A549 (cell line): ENCODE measurements at regions not wholly inside any gene's neighbourhood (a gene's known extent, or its start where the extent isn't known, plus 50 kb on each side); places are given as distances from the start of the nearest gene placed in this dataset.

Experiments
- ATAC-seq, 2 experiments: fragments of 200-7000 bp in 1 of 2; fragments of >200 bp in 1 of 2; cut with Nextera tagmentation in 1 of 2; cut with Tn5 transposase in 1 of 2; 3 replicates each; pipeline versions ENCODE4 v1.8.0 to v1.9.1; 2018 to 2020; ENCODE audit warnings: mild to moderate bottlenecking in 1 of 2, moderate library complexity in 1 of 2
- CTCF ChIA-PET: fragments of 300-600 bp; sonication (Branson Sonifier 250); formaldehyde crosslinking; extraction: SDS; loops from one replicate; lab custom pipeline; 2021; ENCODE audit warnings: antibody characterized with exemption, inconsistent platforms; lab: Yijun Ruan, JAX
- POLR2A ChIA-PET: fragments of 350-600 bp; formaldehyde crosslinking; extraction: SDS; loops from one replicate; lab custom pipeline; 2021; ENCODE audit warnings: antibody characterized with exemption, inconsistent platforms; lab: Yijun Ruan, JAX
- DNase-seq, 2 experiments: peaks; one replicate each; pipeline versions ENCODE4 v3.0.0 to v3.0.0-alpha.2; 2011 to 2016; ENCODE audit warnings: low read depth in 1 of 2, low spot score in 1 of 2
- FAIRE-seq: peaks from 2 replicates; lab custom pipeline; 2011; peaks lifted over from hg19 to GRCh38; lab: Jason Lieb, UNC
- H3K27ac ChIP-seq, 2 experiments: fragments of >200 bp; sonication (Bioruptor Twin); formaldehyde crosslinking; 3 replicates each; pipeline ENCODE4 v1.5.1; 2016 to 2017
- H3K4me1 ChIP-seq: fragments of >200 bp; sonication (Bioruptor Twin); formaldehyde crosslinking; 3 replicates; pipeline ENCODE4 v1.6.1; 2016
- H3K4me2 ChIP-seq: fragments of >200 bp; sonication (Bioruptor Twin); formaldehyde crosslinking; 3 replicates; pipeline ENCODE4 v1.6.1; 2016
- H3K4me3 ChIP-seq: fragments of >200 bp; sonication (Bioruptor Twin); formaldehyde crosslinking; 3 replicates; pipeline ENCODE4 v1.5.1; 2016
- H3K9me3 ChIP-seq: fragments of >200 bp; sonication (Bioruptor Twin); formaldehyde crosslinking; 3 replicates; pipeline ENCODE4 v1.6.1; 2016
- CBX8 ChIP-seq: fragments of 200-600 bp; sonication (generic); IDR thresholded peaks from 2 replicates; pipeline ENCODE4 v1.6.1; 2016
- CEBPB ChIP-seq, 2 experiments: fragments of >200 bp in 1 of 2; sonication (Bioruptor Twin) in 1 of 2; formaldehyde crosslinking in 1 of 2; IDR thresholded peaks; 2 replicates each; pipeline ENCODE4 v1.6.1; 2012 to 2016
- EHF ChIP-seq: fragments of 250-450 bp; sonication (Bioruptor Pico); IDR thresholded peaks from 2 replicates; pipeline ENCODE4 v1.5.0; 2020; ENCODE audit warnings: mild to moderate bottlenecking
- EHMT2 ChIP-seq: fragments of 200-600 bp; sonication (generic); IDR thresholded peaks from 2 replicates; pipeline ENCODE4 v1.6.1; 2016; ENCODE audit warnings: antibody characterized with exemption, low read depth, mild to moderate bottlenecking, moderate library complexity
- ESRRA ChIP-seq: fragments of 150-350 bp; IDR thresholded peaks from 2 replicates; pipeline ENCODE4 v1.6.1; 2014; ENCODE audit warnings: mild to moderate bottlenecking, low read length, borderline replicate concordance
- FOSB ChIP-seq: fragments of 250-450 bp; sonication (Bioruptor Pico); IDR thresholded peaks from 2 replicates; pipeline ENCODE4 v1.5.0; 2020; ENCODE audit warnings: mild to moderate bottlenecking, moderate library complexity
- GATA3 ChIP-seq: IDR thresholded peaks from 2 replicates; pipeline ENCODE4 v1.6.1; 2012; ENCODE audit warnings: borderline replicate concordance
- KDM5A ChIP-seq: fragments of 200-600 bp; sonication (generic); IDR thresholded peaks from 2 replicates; pipeline ENCODE4 v1.6.1; 2016; ENCODE audit warnings: antibody characterized with exemption, mild to moderate bottlenecking
- MYC ChIP-seq: IDR thresholded peaks from 2 replicates; pipeline ENCODE4 v1.6.1; 2012; ENCODE audit warnings: mild to moderate bottlenecking, inconsistent platforms, low read length, improper control_type of control experiment, borderline replicate concordance
- NPAS2 ChIP-seq: fragments of 250-450 bp; sonication (Bioruptor Pico); IDR thresholded peaks from 2 replicates; pipeline ENCODE4 v1.8.0; 2022; ENCODE audit warnings: mild to moderate bottlenecking, moderate library complexity, borderline replicate concordance
- PHF8 ChIP-seq: fragments of 200-600 bp; sonication (generic); IDR thresholded peaks from 2 replicates; pipeline ENCODE4 v1.6.1; 2016; ENCODE audit warnings: low read depth, mild to moderate bottlenecking, antibody characterized with exemption, moderate library complexity, borderline replicate concordance
- POLR2AphosphoS2 ChIP-seq: conservative IDR thresholded peaks from 2 replicates; pipeline ENCODE4 v1.6.1; 2012; ENCODE audit warnings: low read length, improper control_type of control experiment, inconsistent platforms
- RFX5 ChIP-seq: fragments of 450-650 bp; IDR thresholded peaks from 2 replicates; pipeline ENCODE4 v1.7.1; 2014; ENCODE audit warnings: antibody characterized with exemption, mild to moderate bottlenecking, moderate library complexity
- SREBF2 ChIP-seq: fragments of 450-650 bp; IDR thresholded peaks from 2 replicates; pipeline ENCODE4 v1.6.1; 2014; ENCODE audit warnings: mild to moderate bottlenecking, moderate library complexity
- TP53 ChIP-seq: fragments of 250-450 bp; sonication (Bioruptor Pico); IDR thresholded peaks from 2 replicates; pipeline ENCODE4 v1.5.0; 2021; ENCODE audit warnings: mild to moderate bottlenecking, moderate library complexity
- ZC3H11A ChIP-seq: fragments of 450-650 bp; IDR thresholded peaks from 2 replicates; pipeline ENCODE4 v1.6.1; 2014; ENCODE audit warnings: antibody characterized with exemption, mild to moderate bottlenecking
- ZSCAN20 ChIP-seq: fragments of 250-450 bp; sonication (Bioruptor Pico); IDR thresholded peaks from 2 replicates; pipeline ENCODE4 v1.8.0; 2022; ENCODE audit warnings: mild to moderate bottlenecking, moderate library complexity
- WGBS: methylation state at CpG from one replicate; pipeline ENCODE4 v1.1.6; 2017; ENCODE audit errors: missing lambda C conversion rate; 5-methylcytosine and 5-hydroxymethylcytosine counted together
- TF ChIP-seq, protein P1 (sequence below): fragments of >200 bp; sonication (Bioruptor Twin); formaldehyde crosslinking; IDR thresholded peaks from 3 replicates; pipeline ENCODE4 v1.5.1; 2016
- TF ChIP-seq, protein P2 (sequence below): fragments of 150-350 bp; IDR thresholded peaks from 2 replicates; pipeline ENCODE4 v1.6.1; 2014; ENCODE audit warnings: low read depth, mild to moderate bottlenecking, low read length
- TF ChIP-seq, protein P3 (sequence below): fragments of 450-650 bp; IDR thresholded peaks from 2 replicates; pipeline ENCODE4 v1.6.1; 2014; ENCODE audit warnings: antibody characterized with exemption
- TF ChIP-seq, protein P4 (sequence below): fragments of 250-450 bp; sonication (Bioruptor Pico); IDR thresholded peaks from 2 replicates; pipeline ENCODE4 v1.5.0; 2021; ENCODE audit warnings: mild to moderate bottlenecking, moderate library complexity, borderline replicate concordance
- TF ChIP-seq, protein P5 (sequence below): IDR thresholded peaks from 2 replicates; pipeline ENCODE4 v1.6.1; 2012

DNA sequence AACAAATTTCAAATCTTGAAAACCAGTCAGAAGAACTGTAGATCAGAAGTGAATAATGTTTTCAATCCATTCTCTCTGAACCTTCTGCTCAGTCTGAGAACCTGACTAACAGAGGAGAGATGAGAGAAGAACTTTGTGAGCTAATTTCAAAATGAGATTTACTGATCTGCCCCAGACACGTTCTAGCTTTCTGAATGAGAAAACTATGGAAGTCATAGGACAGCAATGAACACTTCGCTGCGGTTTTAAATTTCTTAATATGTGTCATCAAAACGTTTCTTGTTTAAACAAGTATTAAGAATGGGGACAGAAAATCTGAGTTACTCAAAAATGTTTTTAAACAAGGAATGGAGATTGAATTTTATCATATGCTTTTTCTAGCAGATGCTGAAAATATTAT is 66.6 kb upstream of the FAR2 start (continued):
- TF ChIP-seq, protein P1, sequence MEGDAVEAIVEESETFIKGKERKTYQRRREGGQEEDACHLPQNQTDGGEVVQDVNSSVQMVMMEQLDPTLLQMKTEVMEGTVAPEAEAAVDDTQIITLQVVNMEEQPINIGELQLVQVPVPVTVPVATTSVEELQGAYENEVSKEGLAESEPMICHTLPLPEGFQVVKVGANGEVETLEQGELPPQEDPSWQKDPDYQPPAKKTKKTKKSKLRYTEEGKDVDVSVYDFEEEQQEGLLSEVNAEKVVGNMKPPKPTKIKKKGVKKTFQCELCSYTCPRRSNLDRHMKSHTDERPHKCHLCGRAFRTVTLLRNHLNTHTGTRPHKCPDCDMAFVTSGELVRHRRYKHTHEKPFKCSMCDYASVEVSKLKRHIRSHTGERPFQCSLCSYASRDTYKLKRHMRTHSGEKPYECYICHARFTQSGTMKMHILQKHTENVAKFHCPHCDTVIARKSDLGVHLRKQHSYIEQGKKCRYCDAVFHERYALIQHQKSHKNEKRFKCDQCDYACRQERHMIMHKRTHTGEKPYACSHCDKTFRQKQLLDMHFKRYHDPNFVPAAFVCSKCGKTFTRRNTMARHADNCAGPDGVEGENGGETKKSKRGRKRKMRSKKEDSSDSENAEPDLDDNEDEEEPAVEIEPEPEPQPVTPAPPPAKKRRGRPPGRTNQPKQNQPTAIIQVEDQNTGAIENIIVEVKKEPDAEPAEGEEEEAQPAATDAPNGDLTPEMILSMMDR = no peak
- TF ChIP-seq NPAS2 (CRISPR knock-in tag) (no peak), EHMT2 (no peak), MYC (no peak), ZSCAN20 (no peak)
- TF ChIP-seq, protein P2, sequence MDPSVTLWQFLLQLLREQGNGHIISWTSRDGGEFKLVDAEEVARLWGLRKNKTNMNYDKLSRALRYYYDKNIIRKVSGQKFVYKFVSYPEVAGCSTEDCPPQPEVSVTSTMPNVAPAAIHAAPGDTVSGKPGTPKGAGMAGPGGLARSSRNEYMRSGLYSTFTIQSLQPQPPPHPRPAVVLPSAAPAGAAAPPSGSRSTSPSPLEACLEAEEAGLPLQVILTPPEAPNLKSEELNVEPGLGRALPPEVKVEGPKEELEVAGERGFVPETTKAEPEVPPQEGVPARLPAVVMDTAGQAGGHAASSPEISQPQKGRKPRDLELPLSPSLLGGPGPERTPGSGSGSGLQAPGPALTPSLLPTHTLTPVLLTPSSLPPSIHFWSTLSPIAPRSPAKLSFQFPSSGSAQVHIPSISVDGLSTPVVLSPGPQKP = no peak
- TF ChIP-seq, protein P3, sequence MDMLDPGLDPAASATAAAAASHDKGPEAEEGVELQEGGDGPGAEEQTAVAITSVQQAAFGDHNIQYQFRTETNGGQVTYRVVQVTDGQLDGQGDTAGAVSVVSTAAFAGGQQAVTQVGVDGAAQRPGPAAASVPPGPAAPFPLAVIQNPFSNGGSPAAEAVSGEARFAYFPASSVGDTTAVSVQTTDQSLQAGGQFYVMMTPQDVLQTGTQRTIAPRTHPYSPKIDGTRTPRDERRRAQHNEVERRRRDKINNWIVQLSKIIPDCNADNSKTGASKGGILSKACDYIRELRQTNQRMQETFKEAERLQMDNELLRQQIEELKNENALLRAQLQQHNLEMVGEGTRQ = no peak

DNA sequence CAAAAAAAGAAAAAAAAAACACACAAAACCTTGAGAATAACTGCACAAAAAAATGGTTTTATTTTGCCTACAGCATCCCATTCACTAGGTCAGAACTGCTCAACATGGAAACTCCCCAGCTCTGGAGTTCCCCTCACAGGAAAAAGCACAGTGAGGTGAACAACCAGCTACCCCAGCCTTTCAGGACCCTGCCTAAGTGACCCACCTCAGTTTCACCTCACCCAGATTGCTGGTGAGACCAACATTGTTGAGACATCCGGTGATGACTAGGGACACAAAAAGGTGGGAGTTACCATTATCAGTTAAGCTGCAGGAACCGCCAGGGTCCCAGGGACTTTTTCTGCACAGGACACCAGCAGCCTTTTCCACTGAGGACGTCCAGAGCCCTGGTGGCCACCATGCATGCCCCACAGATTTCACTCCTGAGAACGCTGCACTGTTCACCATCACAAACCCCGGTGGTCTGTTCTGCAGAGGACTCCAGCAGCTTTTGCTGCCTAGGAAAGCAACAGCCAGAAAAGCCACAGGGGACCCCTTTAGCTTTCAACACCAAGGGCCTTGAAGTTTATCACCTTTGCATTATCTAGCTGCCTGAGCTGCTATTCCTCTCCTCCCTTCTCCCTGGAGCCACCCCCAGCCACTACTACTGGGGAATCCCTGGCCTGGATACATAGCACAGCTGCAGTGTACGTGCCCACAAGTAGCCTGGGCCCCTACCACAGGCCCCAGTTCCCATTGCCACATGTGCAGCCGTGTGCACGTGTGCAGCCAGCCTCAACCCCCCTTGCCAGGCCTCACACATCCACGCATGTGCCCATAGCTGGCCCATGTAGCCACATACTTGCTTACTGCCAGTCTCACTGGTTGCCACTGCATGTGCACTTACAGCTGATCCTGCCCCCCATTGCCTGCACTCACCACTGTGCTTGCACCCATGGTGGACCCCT is 62.5 kb upstream of the FAR2 start:
- H3K9me3 ChIP-seq = no peaks in the 10 kb centered on the region
- FAIRE-seq (no peak), ATAC-seq (0 out of 6 replicates have a peak, but pooled peaks of 1 of the 2 experiments have one; percentile 34), DNase-seq (no peak)
- no peak for TF ChIP-seq EHF (CRISPR knock-in tag)
- no peak for TF ChIP-seq CBX8
- TF ChIP-seq ESRRA = no peak
- TF ChIP-seq, protein P4, sequence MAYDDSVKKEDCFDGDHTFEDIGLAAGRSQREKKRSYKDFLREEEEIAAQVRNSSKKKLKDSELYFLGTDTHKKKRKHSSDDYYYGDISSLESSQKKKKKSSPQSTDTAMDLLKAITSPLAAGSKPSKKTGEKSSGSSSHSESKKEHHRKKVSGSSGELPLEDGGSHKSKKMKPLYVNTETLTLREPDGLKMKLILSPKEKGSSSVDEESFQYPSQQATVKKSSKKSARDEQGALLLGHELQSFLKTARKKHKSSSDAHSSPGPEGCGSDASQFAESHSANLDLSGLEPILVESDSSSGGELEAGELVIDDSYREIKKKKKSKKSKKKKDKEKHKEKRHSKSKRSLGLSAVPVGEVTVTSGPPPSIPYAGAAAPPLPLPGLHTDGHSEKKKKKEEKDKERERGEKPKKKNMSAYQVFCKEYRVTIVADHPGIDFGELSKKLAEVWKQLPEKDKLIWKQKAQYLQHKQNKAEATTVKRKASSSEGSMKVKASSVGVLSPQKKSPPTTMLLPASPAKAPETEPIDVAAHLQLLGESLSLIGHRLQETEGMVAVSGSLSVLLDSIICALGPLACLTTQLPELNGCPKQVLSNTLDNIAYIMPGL (CRISPR knock-in tag) = no peak
- no peak for TF ChIP-seq ZC3H11A
- no peak for TF ChIP-seq RFX5
- TF ChIP-seq, protein P1 = no peak
- TF ChIP-seq KDM5A = no peak
- TF ChIP-seq PHF8 = no peak
- TF ChIP-seq FOSB (CRISPR knock-in tag) = no peak
- TF ChIP-seq SREBF2 = no peak
- TF ChIP-seq CEBPB (IDR thresholded peaks at IDR 0.05) = no peak
- TF ChIP-seq MYC = no peak
- no peak for TF ChIP-seq TP53 (CRISPR knock-in tag)
- TF ChIP-seq, protein P5, sequence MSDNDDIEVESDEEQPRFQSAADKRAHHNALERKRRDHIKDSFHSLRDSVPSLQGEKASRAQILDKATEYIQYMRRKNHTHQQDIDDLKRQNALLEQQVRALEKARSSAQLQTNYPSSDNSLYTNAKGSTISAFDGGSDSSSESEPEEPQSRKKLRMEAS = no peak
- TF ChIP-seq POLR2AphosphoS2 = no peak
- no peak for TF ChIP-seq GATA3
- ChIA-PET POLR2A (no interaction called here), CTCF (interaction anchor here (3.0 kb wide), 1 partner anchor 13 kb away, joined by 13 read pairs; no protein-coding TSS in a partner anchor)
- H3K4me2 ChIP-seq = no peak overlapping the region
- WGBS = 6% methylated on average over 8 of the region's 9 CpGs
- no peak overlapping the region for H3K4me3 ChIP-seq
- H3K4me1 ChIP-seq = no peaks in the 10 kb centered on the region
- no peak overlapping the region for H3K27ac ChIP-seq
